HG02798 (cell line): ENCODE measurements at regions not wholly inside any gene's neighbourhood (a gene's known extent, or its start where the extent isn't known, plus 50 kb on each side); places are given as distances from the start of the nearest gene placed in this dataset.
"Not testable (repeated sequence)": the region's sequence is repeated elsewhere in the genome, so short reads cannot be mapped to it uniquely, and the experiment has no call there.

Source experiments
- ATAC-seq: cut with Tn5 transposase; IDR thresholded peaks from one replicate; pipeline ENCODE4 v1.9.1; 2021; ENCODE audit warnings: mild to moderate bottlenecking; ENCODE audit not compliant: unreplicated experiment, poor library complexity

- ATAC-seq: no peak
Measured at GRCh38 chr9:86997156-86997555, 49.9 kb upstream of the GAS1 start.

- ATAC-seq: no peak
Measured at GRCh38 chr9:86997951-86998350, 50.6 kb upstream of the GAS1 start.

GRCh38 chr9:87002517-87002916 lies 55.2 kb upstream of the GAS1 start:
- ATAC-seq: no peak

GRCh38 chr9:87004016-87004415 lies 56.7 kb upstream of the GAS1 start:
- no peak for ATAC-seq

- no peak for ATAC-seq
Measured at GRCh38 chr9:87006956-87007355, 59.6 kb upstream of the GAS1 start.

- no peak for ATAC-seq
Measured at GRCh38 chr9:87007711-87008366, 60.5 kb upstream of the GAS1 start.

GRCh38 chr9:87008667-87009066 lies 61.4 kb upstream of the GAS1 start:
- no peak for ATAC-seq

- ATAC-seq: no peak
Measured at GRCh38 chr9:87010626-87011025, 63.3 kb upstream of the GAS1 start.

- ATAC-seq: no peak
Measured at GRCh38 chr9:87011551-87011950, 64.2 kb upstream of the GAS1 start.

GRCh38 chr9:87013490-87013889 lies 66.2 kb upstream of the GAS1 start:
- ATAC-seq: no peak

- no peak for ATAC-seq
Measured at GRCh38 chr9:87014436-87014835, 67.1 kb upstream of the GAS1 start.

- ATAC-seq: no peak
Measured at GRCh38 chr9:87016681-87017080, 69.4 kb upstream of the GAS1 start.

- no peak for ATAC-seq
Measured at GRCh38 chr9:87020169-87020950, 73.1 kb upstream of the GAS1 start.

- ATAC-seq: no peak
Measured at GRCh38 chr9:87022178-87022577, 74.9 kb upstream of the GAS1 start.

- no peak for ATAC-seq
Measured at GRCh38 chr9:87026204-87026603, 78.9 kb upstream of the GAS1 start.

GRCh38 chr9:87028836-87029235 lies 81.5 kb upstream of the GAS1 start:
- not testable (repeated sequence) for ATAC-seq

- ATAC-seq: no peak
Measured at GRCh38 chr9:87029905-87030304, 82.6 kb upstream of the GAS1 start.

- no peak for ATAC-seq
Measured at GRCh38 chr9:87034841-87035240, 87.5 kb upstream of the GAS1 start.

- no peak for ATAC-seq
Measured at GRCh38 chr9:87035879-87036278, 88.6 kb upstream of the GAS1 start.

GRCh38 chr9:87036506-87036905 lies 89.2 kb upstream of the GAS1 start:
- no peak for ATAC-seq

GRCh38 chr9:87039809-87040392 lies 92.6 kb upstream of the GAS1 start:
- ATAC-seq: no peak
